ENCODE measurements at regions not wholly inside any gene's neighbourhood (a gene's known extent, or its start where the extent isn't known, plus 50 kb on each side); places are given as distances from the start of the nearest gene placed in this dataset.
A peak's percentile ranks its signal among the peaks of the same experiment; 100 is the strongest.

- no peak for DNase-seq
Measured at GRCh38 chr6:132868057-132868456, 53.7 kb downstream of the RPS12 start.

GRCh38 chr6:132872923-132873322, 58.6 kb downstream of the RPS12 start:
- no peak for DNase-seq

DNA sequence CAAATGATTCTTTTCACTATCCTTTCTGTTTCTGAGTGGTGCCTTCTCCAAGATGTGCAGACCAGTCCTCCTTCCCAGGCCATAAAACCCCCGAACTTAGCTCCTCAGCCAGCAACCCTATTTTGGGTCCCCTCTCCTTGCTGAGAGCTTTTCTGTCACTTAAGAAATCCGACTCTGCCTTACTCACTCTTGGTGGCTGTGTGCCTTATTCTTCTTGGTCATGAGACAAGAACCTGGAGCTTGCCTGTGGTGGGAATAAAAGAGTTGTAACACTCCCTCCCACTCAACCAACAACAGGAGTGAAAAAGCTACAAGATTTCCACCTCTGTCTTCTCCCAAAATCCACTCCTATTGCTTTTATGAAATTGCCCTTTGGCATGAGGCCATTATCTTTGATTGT, 62.6 kb downstream of the RPS12 start:
- no peak for DNase-seq

DNA sequence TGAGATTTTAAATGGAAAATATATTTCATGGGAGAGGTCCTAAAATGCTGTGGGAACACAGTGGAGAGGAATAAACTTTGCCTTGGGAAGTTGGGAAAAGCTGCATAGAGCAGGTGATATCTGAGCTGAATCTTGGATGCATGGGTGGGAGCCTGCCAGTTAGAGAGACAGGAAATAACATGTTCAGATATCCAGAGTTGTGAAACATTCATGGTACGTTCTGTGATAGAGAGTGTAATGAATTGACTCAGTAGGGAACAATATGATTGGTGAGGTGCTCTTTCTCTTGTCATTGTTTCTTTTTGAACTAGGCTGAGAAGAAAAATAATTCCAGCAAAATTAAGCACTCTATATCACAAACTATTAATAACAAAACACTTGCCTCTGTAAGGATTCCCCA, 72.8 kb downstream of the RPS12 start:
- DNase-seq: no peak

DNA sequence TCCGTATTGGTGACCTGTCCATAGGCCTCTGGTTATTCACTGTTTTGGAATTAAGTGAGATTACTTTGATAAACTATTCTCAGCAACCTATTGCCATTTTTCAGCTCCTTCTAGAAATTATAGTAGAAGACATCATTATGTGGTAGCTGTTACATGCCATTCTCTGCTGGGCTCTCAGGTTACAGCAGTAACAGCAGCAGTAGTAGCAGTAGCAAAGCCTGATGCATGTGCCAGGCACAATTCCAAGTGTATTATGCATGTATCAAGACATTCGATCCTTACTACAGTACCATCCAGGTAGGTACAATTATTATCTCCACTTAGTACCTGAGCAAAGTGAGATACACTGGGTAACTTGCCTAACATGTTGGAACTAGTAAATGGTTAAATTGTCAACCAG, 74.3 kb downstream of the RPS12 start:
- DNase-seq: no peak

DNA sequence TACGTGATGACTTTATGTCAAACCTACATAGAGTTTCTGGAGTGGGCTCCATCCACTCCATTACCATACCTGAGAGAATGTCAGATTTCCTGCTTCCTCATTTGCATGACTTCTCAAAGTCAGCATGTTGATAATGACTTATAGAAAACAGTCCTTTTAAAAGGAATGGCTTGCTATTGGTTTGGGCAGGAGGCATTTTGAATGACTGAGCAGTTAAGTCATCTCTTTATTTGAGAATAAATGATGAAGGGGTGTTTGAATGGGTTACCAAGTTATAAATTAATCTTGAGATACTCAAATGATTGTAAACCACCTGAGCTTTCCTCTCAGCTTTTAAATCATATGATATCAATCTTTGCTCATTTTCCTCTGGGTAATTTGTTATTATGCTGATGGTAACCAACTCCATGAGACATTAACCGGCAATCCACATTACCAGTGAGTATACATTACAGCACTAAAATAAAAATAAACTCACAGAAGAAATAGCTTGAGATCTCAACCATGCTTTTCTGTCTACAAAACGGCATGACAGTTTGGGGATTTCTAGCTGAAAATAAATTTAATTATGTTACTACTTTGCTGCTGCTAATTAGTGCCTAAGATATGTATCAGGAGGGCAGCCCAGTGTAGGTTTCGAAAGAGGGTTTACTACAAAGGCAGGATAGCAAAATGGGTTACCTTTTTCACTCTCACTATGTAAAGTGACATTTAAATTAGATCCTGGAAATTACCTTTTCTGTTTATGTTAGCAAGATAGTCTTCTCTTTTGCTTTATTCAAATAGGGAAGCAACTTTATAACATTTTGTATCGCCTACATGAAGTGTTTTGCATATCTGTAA, 78.8 kb downstream of the RPS12 start:
- no peak for DNase-seq

- no peak for DNase-seq
Measured at GRCh38 chr6:132893772-132894490, 79.6 kb downstream of the RPS12 start.

DNA sequence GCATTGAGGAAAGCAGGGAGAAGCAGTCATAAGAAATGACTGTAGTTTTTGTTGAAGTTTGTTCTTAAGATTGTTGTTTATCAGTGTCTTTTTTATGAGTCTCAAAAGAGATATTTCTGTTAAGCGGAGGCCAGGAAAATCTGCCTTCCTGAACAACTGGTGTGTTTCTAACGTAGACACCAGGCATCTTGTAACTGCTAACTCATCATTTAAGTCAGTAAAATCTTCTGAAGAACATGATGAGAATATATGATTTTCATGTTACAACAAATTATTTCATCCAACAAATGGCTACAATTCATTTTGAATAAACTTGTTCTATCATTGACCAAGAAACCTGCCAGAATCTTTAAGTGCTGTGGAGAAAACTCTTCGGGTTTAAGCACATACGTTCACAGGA, 84.0 kb downstream of the RPS12 start:
- no peak for DNase-seq

GRCh38 chr6:132900849-132901248, 86.5 kb downstream of the RPS12 start:
- DNase-seq: no peak

DNA sequence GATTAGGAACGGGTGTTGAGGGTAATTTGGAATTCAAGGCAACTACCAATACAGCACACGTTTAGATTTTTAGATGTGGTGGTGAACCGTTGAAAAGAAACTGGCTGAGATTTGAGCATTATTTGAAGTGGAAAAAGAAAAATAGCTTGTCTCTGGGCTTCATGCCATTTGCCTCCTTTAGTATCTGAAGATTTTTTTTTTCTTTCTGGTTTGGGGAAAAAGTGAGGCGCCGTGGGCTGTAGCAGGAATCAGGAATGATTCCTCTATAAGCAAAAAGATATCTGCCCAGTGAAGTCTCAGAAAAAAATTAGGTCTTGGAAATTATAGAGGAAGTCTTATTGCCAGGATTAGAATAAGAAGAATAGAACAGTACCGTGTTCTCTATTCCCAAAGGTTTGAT, 88.5 kb downstream of the RPS12 start:
- no peak for DNase-seq

- no peak for DNase-seq
Measured at GRCh38 chr6:132907231-132907630, 92.9 kb downstream of the RPS12 start.

GRCh38 chr6:132907914-132908313, 93.5 kb downstream of the RPS12 start:
- DNase-seq: no peak

DNA sequence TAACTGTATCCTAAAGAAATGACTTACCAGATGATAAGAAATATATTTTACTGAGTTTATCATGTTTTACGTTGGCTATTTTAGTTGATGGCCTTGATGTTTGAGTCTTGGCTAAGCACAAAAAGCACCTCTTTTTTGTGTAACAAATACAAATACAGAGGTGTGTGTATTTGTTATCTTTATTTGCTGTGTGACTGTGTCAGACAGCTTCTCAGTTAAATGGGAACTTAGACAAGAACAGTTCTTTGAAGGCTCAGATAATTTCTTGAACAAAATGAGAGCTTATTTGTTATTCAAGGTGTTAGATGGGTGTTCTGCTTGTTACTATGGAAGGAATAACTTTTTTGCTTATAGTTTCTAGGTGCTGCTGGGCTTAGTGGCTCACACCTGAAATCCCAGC, 95.4 kb downstream of the RPS12 start:
- no peak for DNase-seq

- no peak for DNase-seq
Measured at GRCh38 chr6:132910759-132911158, 96.4 kb downstream of the RPS12 start.

DNA sequence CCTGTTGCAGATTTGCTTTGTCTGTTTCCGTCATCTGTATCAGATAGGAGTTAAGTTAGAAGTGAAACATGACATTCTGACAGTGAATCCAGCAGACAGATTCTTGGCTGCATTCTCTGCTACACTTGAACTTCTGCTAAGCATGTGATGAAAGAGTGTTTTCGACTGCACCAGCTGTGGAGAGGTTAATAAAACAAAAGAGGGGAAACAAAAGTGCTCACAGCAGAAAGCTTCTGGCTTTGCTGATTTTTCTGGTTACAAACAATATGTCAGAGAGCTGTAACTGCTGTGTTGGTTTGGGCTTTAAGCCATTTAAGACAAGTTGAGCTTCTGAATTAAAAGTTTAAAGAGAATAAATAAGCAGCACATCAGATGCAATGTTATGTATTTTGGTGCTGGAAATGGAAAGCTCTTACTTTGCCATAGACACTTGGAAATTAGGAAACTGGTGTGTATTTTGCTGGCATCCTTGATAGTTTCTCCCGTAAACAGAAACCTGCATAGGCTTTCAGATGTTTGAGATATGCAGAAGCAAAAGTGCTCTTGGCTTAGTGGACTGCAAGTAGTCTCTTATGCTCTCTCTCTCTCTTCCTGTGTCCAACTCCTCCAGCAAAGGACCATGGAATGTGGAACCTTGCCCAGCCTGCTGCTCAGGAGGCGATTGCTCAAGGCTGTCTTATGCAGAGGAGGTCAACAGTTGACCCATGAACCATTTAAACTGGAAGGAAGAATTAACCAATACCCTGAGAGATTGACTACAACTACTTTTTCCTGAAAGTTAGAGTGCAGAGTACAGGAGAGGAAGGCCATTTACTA, 104.9 kb downstream of the RPS12 start:
- DNase-seq: no peak

- DNase-seq: peak; percentile 2
Measured at GRCh38 chr6:132927713-132928112, 113.3 kb downstream of the RPS12 start.

DNA sequence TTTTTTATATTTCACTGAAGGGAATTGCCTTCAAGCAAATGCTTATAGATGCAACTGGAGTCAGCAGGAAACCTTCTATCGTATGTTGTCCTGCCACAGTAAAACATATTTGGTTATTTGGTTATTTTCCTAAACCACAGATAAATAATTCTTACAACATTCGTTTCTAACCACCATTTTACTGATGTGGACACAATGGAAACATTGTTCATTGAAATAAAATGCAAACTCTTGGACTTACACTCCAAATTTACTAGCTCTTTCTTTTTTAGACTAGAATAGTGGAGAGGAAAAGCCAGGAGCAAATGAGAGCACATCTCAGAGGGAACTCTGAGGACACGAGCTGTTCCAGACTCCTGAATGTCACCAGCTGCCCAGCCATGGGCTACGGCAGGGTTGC, 114.8 kb downstream of the RPS12 start:
- DNase-seq: no peak

GRCh38 chr6:132931313-132931712, 116.9 kb downstream of the RPS12 start:
- DNase-seq: no peak

DNA sequence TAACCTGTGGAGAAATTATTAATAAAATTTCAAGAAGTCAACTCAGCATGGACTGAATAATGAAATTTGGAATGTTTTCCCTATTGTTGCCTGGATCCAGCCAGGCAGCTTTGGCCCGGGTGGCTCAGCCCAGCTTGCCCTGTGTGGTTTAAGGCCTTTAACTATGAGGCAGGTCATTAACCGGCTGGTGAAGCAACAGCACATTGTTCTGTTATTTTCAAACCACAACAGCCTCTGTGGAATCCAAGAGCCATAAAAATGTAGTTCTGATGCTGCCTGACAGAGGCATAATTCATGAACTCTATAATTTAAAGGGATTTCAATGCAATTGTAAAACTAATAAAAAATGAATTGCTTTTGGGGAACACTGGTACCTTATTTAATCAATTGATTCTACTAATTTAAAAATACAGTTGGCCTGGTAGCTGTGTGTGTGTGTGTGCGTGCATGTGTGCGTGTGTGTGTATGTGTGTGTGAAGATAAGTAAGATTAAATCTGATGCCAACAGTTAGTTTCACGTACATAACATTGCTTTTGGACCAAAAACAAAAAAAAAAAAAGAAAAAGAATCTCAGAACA, 117.7 kb downstream of the RPS12 start:
- no peak for DNase-seq

- DNase-seq: no peak
Measured at GRCh38 chr6:132932588-132932987, 118.2 kb downstream of the RPS12 start.

DNA sequence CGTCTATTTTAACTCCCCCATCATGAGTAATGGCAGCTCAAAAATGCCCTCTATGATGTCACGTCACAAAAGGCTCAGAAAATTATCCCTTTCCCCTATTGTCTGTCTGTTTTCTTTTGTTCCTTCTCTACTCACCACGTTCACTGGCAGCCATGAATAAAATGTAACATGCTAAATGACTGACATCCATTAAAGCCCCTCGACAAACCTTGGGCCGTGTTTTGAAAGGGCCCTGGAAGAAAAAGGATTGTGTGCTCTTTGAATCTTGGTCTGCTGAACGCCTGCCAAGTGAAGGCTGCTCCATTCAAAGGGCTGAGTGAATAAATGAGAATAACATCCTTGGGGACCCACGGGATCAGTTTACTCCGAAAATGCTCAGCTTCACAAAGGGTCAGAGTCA, 118.7 kb downstream of the RPS12 start:
- DNase-seq: no peak

- no peak for DNase-seq
Measured at GRCh38 chr6:132934496-132934895, 120.1 kb downstream of the RPS12 start.

GRCh38 chr6:132936646-132937045, 122.3 kb downstream of the RPS12 start:
- no peak for DNase-seq
